ENCODE measurements at regions not wholly inside any gene's neighbourhood (a gene's known extent, or its start where the extent isn't known, plus 50 kb on each side); places are given as distances from the start of the nearest gene placed in this dataset.
A peak's percentile ranks its signal among the peaks of the same experiment; 100 is the strongest.
"Not testable (repeated sequence)": the region's sequence is repeated elsewhere in the genome, so short reads cannot be mapped to it uniquely, and the experiment has no call there.

DNA sequence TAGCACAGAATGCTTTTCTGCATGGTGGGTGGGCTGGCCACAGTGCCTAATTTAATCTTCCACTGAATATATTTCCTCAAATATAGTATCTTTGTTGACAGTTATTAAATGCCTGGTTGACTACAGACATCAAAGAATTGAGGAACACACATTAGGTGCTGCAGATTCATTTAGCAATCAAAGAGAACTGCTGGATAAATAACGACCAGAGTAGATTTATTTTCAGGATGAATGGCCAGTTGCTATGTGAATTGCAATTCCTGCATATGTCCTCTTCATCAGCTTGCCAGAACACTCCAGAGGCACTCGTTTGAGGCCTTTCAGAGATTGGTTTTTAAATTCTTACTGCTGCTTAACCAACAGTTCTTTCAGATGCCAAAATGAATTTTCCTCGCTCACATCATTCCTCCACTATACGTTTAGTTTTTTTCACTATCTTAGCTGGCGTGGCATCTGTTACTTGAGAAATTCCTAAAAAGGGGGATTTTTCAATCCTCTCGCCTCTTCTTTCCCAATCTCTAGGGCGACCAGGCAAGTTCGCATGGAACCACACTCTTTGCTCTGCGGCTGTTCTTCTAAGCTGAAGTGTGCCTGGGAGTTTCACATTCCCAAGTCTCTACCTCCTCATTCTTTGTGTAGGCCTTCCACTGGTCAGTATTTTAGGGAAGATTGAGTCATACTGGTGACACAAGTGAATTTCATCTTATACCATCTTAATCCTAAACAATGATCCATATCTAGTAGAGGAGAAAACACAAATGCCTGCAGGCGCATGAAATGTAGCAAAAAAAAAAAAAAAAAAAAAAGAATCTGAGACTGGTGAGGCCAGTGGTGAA, 237.1 kb upstream of the NMUR2 start:
- Histone ChIP-seq H3K4me3 (ENCODE audit: low read depth, low read length) (no peak overlapping the region), H3K36me3 (ENCODE audit: control insufficient read depth, insufficient read depth, low read length) (no peaks in the 10 kb centered on the region), H3K27me3 (ENCODE audit: control insufficient read depth, insufficient read depth, low read length) (no peaks in the 10 kb centered on the region)
- TF ChIP-seq CTCF (IDR thresholded peaks at IDR 0.05; ENCODE audit: insufficient read depth, low read length, poor library complexity, severe bottlenecking), result no peak
- no peak for DNase-seq (ENCODE audit: low read depth)

DNA sequence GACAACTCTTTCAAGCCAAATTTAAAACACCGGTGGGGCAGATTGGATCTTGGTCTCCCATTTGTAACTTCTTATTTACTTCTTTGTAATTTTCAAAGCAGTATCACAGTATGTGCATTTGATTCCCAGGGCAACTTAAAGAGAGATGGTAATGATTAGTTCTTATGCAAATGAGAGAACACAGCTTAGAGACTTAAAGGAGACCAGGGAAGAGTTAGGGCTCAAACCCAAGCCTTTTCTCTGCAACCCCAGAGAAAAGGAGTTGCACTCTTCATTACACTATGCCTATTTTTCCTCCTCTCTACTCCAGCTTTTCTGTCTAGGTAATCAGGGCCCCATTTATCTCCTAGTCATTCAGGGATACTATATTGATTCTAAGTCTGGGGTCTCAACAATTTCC, 237.8 kb upstream of the NMUR2 start:
- Histone ChIP-seq H3K36me3 (ENCODE audit: control insufficient read depth, insufficient read depth, low read length) (no peaks in the 10 kb centered on the region), H3K27me3 (ENCODE audit: control insufficient read depth, insufficient read depth, low read length) (no peaks in the 10 kb centered on the region), H3K4me3 (ENCODE audit: low read depth, low read length) (no peak overlapping the region)
- TF ChIP-seq CTCF (IDR thresholded peaks at IDR 0.05; ENCODE audit: insufficient read depth, low read length, poor library complexity, severe bottlenecking), result no peak
- no peak for DNase-seq (ENCODE audit: low read depth)

DNA sequence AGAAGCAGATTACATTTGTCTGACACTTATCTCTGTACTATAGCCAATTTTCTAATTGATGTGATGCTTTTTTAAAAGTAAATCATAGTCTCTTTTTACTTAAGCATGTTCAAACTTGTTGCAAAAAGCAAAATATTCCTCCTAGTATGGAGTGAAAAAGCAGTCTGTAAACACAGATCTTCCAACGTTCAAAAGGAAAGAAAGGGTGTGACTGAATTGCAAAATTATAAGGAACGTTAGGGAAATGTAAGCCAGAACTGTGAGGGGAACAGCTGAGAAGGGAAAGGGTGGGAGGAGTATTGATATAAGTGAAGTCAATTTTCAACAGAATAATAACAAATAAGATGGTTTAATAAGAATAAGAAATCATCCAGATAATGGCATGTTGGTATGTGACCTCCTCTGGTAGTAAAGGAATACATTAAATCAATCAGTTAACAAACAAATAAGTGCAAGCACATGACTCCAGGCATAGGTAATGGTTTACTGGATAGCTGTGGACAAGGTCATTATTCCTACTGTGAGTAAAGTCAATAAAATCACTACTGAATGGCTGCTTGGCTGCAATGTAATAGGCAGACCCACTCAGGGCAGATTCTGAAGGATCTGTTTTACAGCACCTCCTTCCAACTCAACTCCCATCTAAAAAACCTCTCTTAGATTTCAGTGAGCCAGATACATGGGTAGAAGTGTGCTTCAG, 239.1 kb upstream of the NMUR2 start:
- no peak for TF ChIP-seq CTCF (IDR thresholded peaks at IDR 0.05; ENCODE audit: insufficient read depth, low read length, poor library complexity, severe bottlenecking)
- no peaks in the 10 kb centered on the region for H3K27me3 ChIP-seq (ENCODE audit: control insufficient read depth, insufficient read depth, low read length)

DNA sequence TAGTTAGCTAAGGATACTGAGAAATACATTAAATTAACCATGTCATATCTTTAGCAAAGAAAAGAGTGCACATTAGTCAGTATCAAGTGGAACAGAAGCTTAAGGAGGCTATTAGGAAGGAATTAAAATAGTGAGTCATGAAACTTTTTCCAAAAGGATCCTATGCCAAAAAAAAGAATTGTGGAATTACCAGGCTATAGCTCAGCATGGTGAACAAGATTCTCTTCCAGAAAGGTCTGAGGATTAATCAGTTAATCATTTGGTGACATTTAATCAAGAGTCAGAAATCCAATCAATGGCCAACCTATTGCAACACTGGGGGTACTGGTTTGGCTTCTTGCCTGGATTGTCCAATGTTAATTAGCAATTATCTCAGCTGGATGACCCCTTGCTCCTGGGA, 244.5 kb upstream of the NMUR2 start:
- no peak overlapping the region for H3K4me3 ChIP-seq (ENCODE audit: low read depth, low read length)
- no peaks in the 10 kb centered on the region for H3K27me3 ChIP-seq (ENCODE audit: control insufficient read depth, insufficient read depth, low read length)
- no peak for TF ChIP-seq CTCF (IDR thresholded peaks at IDR 0.05; ENCODE audit: insufficient read depth, low read length, poor library complexity, severe bottlenecking)
- H3K36me3 ChIP-seq (ENCODE audit: control insufficient read depth, insufficient read depth, low read length), result no peaks in the 10 kb centered on the region
- no peak for DNase-seq (ENCODE audit: low read depth)

More for the DNA sequence above, 239.1 kb upstream of the NMUR2 start:
- Histone ChIP-seq H3K4me3 (ENCODE audit: low read depth, low read length) (no peak overlapping the region), H3K36me3 (ENCODE audit: control insufficient read depth, insufficient read depth, low read length) (no peaks in the 10 kb centered on the region)
- no peak for DNase-seq (ENCODE audit: low read depth)

- TF ChIP-seq CTCF (IDR thresholded peaks at IDR 0.05; ENCODE audit: insufficient read depth, low read length, poor library complexity, severe bottlenecking), result no peak
- DNase-seq (ENCODE audit: low read depth), result no peak
- Histone ChIP-seq H3K4me3 (ENCODE audit: low read depth, low read length) (no peak overlapping the region), H3K36me3 (ENCODE audit: control insufficient read depth, insufficient read depth, low read length) (no peaks in the 10 kb centered on the region), H3K27me3 (ENCODE audit: control insufficient read depth, insufficient read depth, low read length) (no peaks in the 10 kb centered on the region)
These were observed 245.3 kb upstream of the NMUR2 start for GRCh38 chr5:152650413-152650812.

GRCh38 chr5:152659470-152659869, 254.4 kb upstream of the NMUR2 start:
- peak overlapping the region; percentile 2 for H3K4me3 ChIP-seq (ENCODE audit: low read depth, low read length)
- not testable (repeated sequence) for DNase-seq (ENCODE audit: low read depth); H3K27me3 ChIP-seq (ENCODE audit: control insufficient read depth, insufficient read depth, low read length); H3K36me3 ChIP-seq (ENCODE audit: control insufficient read depth, insufficient read depth, low read length)

Measured in kidney epithelial cell (primary cell).